Stimulated activated CD4-positive, alpha-beta T cell treated with anti-CD3 and anti-CD28 coated beads, TNF-alpha, amount 100 ng/mL, for 24 hours (primary cell): ENCODE measurements at regions not wholly inside any gene's neighbourhood (a gene's known extent, or its start where the extent isn't known, plus 50 kb on each side); places are given as distances from the start of the nearest gene placed in this dataset.
"Not testable (repeated sequence)": the region's sequence is repeated elsewhere in the genome, so short reads cannot be mapped to it uniquely, and the experiment has no call there.

Source experiments
- DNase-seq, 3 experiments: peaks; one replicate each; pipeline ENCODE4 v3.0.0-alpha.2; 2020; ENCODE audit warnings: low read depth in 3 of 3

DNA sequence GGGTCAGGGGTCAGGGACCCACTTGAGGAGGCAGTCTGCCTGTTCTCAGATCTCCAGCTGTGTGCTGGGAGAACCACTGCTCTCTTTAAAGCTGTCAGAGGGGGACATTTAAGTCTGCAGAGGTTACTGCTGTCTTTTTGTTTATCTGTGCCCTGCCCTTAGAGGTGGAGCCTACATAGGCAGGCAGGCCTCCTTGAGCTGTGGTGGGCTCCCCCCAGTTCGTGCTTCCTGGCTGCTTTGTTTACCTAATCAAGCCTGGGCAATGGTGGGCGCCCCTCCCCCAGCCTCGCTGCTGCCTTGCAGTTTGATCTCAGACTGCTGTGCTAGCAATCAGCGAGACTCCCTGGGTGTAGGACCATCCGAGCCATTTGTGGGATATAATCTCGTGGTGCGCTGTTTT lies 830.5 kb upstream of the ANO3 start:
- DNase-seq: not testable (repeated sequence)

DNA sequence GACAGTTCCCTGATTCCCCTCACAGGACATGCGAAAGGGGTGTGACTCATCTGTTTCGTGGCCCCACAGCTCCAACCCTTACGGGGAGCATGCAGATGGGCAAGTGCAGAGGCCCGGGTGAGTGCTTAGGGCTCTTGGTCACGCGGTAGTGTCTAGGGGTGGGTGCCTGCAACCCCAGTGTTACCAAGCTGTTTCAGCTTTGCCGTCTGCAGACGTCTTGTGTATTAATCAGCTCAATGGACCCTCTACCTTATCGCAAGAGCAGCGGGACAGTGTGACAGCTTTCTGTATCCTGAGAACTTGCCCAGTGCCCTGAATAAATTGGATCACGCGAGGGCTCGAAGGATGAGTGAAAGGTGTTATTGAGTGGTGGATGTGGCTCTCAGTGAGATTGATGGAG lies 816.4 kb upstream of the ANO3 start:
- DNase-seq: no peak

- DNase-seq: no peak
Measured at GRCh38 chr11:25520459-25520858, 811.5 kb upstream of the ANO3 start.

GRCh38 chr11:25527841-25528240 lies 804.1 kb upstream of the ANO3 start:
- no peak for DNase-seq

- no peak for DNase-seq
Measured at GRCh38 chr11:25529572-25529971, 802.4 kb upstream of the ANO3 start.

DNA sequence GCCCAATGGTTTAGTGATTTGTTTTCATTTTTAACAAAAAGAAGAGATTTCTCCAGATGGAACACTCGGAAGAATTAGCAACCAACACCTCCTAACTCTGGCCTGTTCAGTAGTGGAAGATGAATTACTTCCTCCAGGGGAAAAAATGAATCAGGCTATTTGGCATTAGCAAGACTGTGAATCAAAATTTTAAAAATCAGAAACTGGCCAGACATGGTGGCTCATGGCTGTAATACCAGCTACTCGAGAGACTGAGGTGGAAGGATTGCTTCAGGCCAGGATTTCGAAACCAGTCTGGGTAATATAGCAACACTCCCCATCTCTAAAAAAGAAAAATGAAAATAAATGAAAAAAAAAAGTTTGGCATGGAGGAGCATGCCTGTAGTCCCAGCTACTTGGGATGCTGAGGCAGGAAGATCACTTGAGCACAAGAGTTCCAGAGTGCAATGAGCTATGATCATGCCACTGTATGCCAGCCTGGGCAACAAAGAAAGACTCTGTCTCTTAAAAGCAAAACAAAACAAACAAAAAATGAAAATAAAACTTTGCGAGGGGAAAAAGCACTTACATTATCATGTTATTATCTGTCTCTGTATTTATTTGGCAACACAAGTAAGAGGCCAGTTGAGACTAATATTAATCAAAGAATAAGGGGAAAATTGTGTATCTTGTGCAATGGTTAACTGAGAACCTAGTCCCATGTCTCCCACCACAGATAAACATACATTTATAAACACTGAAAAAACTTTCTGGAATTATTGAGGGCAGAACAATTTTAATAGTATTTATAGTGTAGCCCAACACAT lies 796.3 kb upstream of the ANO3 start:
- no peak for DNase-seq

DNA sequence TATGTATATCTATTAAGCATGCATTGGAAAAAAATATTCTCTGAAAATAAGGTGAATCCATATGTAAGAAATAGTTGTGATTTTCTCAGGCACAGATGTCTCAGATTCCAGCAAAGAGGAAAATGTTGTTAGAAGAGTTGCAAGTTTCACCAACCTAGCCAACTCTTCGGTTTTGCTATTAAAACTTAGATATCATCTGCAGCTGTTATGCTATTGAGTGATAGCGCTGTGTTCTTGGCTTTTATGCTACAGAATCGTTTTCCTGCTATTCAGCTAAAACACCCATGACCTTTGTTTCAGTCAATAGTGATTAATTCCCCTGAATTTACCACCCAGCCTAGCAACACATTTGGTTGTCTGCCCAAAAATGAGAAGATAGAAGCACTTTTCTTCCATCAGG lies 795.6 kb upstream of the ANO3 start:
- no peak for DNase-seq

DNA sequence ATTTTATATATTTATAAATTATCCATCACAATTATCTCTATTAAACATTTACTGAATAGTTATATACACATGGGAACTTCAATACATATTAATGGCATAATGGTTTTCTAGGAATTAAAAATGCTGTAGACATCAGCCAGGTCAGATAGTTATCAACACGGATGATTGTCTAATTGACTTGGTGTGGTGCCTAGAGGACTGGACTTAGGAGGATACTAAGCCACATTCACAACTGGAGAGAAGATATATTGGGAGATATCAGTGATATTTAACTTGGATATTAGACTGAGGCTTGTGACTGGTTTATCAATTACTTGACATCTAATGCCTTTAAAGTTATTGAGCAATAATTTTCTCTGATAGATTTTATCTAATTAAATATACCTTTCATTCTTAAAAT lies 794.5 kb upstream of the ANO3 start:
- DNase-seq: no peak

- no peak for DNase-seq
Measured at GRCh38 chr11:25547292-25547691, 784.6 kb upstream of the ANO3 start.

- no peak for DNase-seq
Measured at GRCh38 chr11:25562417-25562816, 769.5 kb upstream of the ANO3 start.

- DNase-seq: no peak
Measured at GRCh38 chr11:25565846-25566245, 766.1 kb upstream of the ANO3 start.

DNA sequence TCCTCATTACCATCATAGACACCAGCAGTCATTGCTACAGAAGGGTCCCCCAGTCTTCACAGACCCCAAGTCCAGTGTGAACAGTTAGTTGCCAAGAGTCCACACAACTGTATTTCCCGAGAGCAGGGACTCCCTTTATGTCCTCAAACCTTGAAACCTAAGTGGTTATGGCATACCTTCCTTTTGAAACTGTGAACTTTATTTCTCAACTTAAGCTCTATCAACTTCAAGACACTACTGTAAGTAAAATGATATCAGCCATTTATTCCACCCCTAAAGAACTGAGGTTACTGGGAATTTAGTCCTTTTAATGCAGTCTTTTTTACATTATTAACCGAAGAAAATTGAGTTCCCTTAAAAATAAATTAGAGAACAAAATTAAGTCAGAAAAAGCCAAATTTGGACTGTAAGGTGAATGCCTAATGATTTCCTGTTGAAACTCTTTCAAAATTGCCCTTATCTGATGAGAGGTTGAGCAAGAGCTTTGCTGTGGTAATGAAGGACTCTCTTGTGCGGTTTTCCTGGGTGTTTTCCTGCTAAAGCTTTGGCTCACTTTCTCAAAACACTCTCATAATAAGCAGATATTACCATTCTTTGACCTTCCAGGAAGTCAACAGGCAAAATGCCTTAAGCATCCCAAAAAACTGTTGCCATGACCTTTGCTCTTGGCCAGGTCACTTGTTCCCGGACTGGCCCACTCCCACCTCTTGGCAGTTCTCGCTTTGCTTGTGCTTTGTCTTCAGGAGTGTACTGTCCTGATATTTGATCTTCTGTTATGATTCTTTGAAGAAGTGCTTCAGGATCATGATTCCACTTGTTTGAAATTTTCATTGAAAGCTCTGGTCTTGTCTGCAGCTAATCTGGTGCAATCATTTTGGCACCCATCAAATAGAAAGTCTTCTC lies 765.4 kb upstream of the ANO3 start:
- no peak for DNase-seq

DNA sequence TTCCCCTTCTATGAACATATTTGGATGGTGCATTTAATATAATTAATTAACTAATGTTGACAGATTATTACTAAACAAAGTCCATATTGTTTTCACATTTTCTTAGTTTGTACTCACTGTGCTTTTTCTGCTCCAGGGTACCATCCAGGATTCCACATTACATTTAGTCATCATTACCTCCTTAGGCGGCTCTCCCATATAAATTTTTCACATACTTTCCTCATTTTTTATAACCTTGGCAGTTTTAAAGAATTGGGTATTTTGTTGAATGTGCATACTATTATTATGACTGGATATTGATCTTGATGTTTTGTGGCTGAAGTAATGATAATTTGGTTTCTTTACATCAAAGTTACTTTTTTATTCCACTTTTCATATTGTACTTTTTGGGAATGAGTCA lies 755.6 kb upstream of the ANO3 start:
- no peak for DNase-seq

DNA sequence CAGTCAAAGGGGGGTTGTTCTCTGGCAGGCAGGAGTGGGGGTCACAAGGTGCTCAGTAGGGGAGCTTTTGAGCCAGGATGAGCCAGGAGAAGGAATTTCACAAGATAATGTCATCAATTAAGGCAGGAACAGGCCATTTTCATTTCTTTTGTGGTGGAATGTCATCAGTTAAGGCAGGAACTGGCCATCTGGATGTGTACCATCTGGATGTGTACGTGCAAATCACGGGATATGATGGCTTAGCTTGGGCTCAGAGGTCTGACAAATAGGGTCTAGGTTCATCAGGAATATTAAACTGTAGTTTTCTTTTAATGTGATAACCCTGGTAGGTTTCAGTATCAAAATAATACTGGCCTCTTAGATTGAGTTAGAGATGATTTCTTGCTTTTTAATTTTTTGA lies 752.4 kb upstream of the ANO3 start:
- DNase-seq: not testable (repeated sequence)

DNA sequence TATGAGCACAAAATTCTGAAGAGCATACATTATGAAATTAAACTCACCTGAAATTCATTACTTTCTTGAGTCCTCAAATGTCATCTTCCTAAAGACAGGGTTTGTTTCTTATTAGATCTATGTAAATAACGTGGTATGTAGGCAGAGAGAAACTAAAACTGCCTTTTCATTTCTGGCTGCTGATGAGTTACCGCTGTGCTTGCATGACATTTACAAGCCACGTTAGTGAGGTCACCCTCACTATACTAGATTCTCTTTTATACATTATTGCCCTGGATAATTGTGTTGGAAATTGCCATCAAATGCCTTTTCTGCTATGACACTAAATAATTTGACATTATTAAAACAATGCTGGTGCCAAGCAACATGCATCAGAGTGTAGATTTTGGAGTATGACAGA lies 748.3 kb upstream of the ANO3 start:
- DNase-seq: no peak

DNA sequence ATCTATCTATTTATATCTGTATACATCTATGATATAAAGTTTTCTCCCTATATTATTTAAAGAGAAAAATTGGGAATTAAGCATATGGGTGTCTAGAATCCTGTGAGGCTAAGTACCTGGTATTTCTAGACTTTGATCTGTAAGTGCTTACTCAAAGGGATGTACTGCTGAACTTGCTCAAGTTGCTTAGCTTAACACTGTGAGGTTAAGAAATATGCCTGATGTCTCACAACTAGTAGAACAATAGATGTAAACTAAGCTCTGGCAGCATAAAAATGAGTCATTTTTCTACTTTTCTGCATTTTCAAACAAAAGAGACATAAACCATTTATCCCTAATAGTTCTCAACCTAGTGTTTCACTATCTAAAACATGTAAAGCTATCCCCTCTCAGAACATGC lies 744.4 kb upstream of the ANO3 start:
- no peak for DNase-seq

GRCh38 chr11:25593221-25593620 lies 738.7 kb upstream of the ANO3 start:
- DNase-seq: no peak

- DNase-seq: no peak
Measured at GRCh38 chr11:25596701-25597100, 735.2 kb upstream of the ANO3 start.

- DNase-seq: no peak
Measured at GRCh38 chr11:25597696-25598095, 734.2 kb upstream of the ANO3 start.

- DNase-seq: no peak
Measured at GRCh38 chr11:25602149-25602548, 729.8 kb upstream of the ANO3 start.

GRCh38 chr11:25602959-25603358 lies 729.0 kb upstream of the ANO3 start:
- DNase-seq: no peak

- DNase-seq: no peak
Measured at GRCh38 chr11:25612806-25613205, 719.1 kb upstream of the ANO3 start.

DNA sequence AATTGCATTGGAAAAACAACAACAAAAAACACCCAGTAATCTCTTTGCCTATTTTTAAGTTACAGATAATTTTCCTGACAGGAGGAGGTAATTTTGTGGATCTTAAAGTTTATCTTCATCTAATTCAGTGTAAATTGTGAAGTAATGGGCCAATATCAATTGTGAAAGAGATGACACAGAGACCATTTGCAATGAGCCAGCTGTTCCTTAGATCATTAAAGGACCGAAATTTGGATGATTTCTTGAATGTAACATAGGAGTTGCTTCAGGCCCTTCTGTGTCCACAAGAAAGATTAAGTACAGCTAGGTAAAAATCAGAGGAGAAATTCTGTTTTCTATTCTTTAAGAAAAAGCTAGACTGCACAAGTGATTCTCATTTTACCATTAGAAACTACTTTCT lies 718.5 kb upstream of the ANO3 start:
- no peak for DNase-seq
